ENCODE measurements at regions not wholly inside any gene's neighbourhood (a gene's known extent, or its start where the extent isn't known, plus 50 kb on each side); places are given as distances from the start of the nearest gene placed in this dataset.

DNA sequence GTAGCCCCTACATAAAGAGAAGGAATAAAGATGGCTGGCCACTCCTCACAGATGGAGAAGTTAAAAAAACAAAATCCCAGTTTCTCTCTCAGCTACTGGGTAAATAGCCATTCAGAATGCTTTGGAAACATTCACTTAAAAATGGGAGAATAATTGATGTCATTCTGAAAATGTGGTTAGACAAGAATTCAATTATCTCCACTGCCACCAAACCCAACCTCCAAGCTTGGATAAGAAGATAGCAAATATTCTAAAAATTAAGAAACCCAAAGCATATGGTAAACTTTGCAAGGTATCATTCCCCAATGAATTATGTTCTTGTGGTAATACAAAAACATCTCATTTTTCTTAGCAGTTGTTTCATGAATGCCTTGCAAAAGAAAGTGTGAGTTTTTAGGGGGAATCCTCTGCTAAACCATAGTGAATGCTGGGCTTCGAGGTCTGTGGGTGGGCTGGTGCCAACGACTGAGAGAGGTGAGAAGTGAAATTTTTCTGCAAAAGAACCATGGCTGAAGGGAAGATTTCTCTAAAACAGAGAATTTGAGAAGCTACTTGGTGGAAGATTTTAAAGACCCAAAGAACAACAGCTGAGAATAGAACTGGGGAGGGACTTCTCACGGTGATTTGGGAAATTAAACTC, 497.9 kb upstream of the JARID2 start:
- TF ChIP-seq, protein P1, sequence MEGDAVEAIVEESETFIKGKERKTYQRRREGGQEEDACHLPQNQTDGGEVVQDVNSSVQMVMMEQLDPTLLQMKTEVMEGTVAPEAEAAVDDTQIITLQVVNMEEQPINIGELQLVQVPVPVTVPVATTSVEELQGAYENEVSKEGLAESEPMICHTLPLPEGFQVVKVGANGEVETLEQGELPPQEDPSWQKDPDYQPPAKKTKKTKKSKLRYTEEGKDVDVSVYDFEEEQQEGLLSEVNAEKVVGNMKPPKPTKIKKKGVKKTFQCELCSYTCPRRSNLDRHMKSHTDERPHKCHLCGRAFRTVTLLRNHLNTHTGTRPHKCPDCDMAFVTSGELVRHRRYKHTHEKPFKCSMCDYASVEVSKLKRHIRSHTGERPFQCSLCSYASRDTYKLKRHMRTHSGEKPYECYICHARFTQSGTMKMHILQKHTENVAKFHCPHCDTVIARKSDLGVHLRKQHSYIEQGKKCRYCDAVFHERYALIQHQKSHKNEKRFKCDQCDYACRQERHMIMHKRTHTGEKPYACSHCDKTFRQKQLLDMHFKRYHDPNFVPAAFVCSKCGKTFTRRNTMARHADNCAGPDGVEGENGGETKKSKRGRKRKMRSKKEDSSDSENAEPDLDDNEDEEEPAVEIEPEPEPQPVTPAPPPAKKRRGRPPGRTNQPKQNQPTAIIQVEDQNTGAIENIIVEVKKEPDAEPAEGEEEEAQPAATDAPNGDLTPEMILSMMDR (conservative IDR thresholded peaks at IDR 0.05; ENCODE audit: low read depth, low read length): no peak
- DNase-seq (ENCODE audit: low read depth): no peak
- H3K4me3 ChIP-seq (ENCODE audit: low read depth, low read length): no peak overlapping the region

DNA sequence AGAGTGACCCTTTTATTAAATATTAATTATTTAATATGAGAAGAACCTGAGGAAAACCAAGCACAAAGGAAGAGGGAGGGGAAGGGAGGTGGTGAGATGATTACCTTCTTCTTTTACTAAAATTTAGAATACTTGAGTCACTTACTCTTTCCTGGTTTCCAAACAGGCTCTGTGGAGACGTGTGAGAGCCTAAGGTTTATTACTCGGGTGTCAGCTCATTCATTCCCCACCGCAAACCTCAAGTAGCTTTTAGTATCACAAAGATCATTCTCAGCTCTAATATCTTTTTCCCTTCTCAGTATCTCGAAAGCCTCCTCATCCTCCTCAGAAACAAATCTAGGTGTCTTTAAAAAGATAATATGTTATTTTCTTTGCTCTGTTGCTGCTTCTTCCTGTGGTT, 497.2 kb upstream of the JARID2 start:
- H3K4me3 ChIP-seq (ENCODE audit: low read depth, low read length): no peak overlapping the region
- TF ChIP-seq, protein P1 (conservative IDR thresholded peaks at IDR 0.05; ENCODE audit: low read depth, low read length): no peak
- DNase-seq (ENCODE audit: low read depth): no peak

DNA sequence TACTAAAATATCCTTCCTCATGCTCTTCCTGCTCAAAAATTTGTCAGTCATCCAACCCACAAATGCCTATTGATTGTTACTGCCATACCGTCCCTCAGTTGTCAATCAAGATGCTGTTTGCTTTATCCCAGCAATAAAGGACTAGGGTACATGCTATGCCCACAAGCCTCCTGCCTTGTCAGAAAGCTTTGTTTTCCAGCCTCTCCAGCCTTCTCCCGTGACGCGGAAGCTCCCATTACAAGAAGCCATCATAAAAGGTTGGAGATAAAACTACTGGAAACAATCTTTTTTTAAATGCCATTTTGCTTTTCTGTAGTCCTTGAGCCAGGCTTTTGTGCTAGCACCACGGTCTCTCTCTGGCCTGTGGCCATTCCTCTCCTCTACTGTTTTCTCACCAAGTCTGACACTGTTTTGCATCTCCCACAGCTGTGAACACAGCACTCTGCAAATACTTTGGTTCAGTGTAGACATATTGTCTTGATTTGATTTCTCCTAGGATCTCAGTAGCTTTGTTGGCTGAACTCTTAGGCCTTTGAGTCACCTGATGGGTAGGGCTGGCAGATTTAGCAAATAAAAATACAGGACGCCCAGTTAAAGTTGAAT, 495.7 kb upstream of the JARID2 start:
- TF ChIP-seq, protein P1 (conservative IDR thresholded peaks at IDR 0.05; ENCODE audit: low read depth, low read length): no peak
- DNase-seq (ENCODE audit: low read depth): no peak

DNA sequence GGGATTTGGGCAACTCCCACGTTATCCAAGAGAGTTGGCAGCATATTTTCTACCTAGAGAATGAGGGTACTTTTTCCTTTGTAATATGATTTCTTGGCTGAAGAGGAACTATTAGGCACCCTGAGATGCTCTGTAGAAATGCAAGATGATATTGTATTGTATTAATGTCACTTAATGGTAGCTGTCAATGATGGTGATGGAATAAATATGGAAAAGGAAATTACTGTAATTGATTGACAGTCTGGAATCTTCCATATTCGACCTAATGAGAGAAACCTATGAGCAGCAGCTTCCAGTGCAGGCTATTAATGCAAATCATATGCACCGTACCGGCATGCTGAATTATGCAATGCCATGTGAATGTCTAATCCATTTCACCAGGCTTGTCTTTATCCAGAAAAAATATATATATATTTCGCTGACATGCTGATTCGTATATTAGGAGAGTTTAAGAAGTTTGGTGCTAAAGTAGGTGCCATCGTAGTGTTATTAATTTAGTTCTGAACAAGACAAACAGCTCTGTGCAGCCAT, 494.2 kb upstream of the JARID2 start:
- DNase-seq (ENCODE audit: low read depth): no peak
- H3K4me3 ChIP-seq (ENCODE audit: low read depth, low read length): no peak overlapping the region
- TF ChIP-seq, protein P1 (conservative IDR thresholded peaks at IDR 0.05; ENCODE audit: low read depth, low read length): no peak

More for the DNA sequence above, 495.7 kb upstream of the JARID2 start:
- no peak overlapping the region for H3K4me3 ChIP-seq (ENCODE audit: low read depth, low read length)

DNA sequence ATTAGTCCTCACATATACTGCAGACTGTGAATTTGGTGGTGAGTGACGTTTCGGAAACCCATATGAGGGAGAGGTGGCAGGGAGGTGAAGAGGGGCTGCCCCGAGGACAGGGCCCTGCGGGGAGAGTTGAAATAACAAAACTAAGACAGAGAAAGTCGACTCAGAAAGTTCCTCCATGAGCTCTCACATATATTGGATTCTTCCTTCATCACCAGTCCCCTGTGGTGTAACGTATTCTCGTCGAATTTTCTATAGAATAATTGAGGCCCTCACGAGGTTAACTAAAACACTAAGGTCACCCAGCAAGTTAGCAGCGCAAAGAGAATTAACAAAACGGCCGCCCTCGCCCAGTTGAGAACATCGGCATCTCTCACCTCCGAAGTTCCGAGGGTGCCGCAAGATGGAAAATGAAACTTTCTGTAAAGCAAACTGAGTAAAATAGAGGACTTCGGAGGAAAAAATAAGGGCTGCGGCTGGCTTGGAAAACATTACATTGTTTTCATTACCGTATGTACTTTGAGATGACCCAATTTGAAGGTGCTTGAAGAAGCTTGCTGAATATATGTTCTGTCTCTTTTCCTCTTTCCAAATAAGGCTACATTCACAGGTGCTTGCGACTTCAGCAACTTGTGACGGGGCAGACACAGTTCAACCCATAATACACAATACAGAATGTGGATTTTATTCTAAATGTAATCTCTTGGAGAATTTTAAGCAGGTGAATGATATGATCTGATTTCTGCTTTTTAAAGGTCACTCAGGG, 490.9 kb upstream of the JARID2 start:
- TF ChIP-seq, protein P1 (conservative IDR thresholded peaks at IDR 0.05; ENCODE audit: low read depth, low read length): no peak
- DNase-seq (ENCODE audit: low read depth): no peak
- no peak overlapping the region for H3K4me3 ChIP-seq (ENCODE audit: low read depth, low read length)

DNA sequence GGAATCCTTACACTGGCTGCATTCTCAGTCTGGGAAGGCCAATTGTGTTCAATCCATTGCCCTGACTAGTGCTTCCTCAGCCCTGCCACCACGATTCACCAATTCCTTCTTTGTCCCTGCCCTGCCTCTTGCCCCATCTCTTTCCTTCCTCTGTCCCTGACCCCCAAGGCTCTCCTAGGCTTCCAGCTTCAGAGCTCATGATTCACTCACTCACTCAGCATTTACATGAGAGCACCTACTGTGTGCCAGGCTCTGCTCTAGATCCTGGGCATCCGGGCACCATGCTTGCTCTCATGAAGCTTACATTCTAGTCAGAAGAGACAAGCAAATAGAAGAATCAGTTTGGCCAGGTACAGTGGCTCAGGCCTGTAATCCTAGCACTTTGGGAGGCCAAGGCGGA, 489.5 kb upstream of the JARID2 start:
- H3K4me3 ChIP-seq (ENCODE audit: low read depth, low read length): no peak overlapping the region
- DNase-seq (ENCODE audit: low read depth): no peak
- TF ChIP-seq, protein P1 (conservative IDR thresholded peaks at IDR 0.05; ENCODE audit: low read depth, low read length): no peak

All from epithelial cell of proximal tubule (primary cell).